ENCODE measurements at regions not wholly inside any gene's neighbourhood (a gene's known extent, or its start where the extent isn't known, plus 50 kb on each side); places are given as distances from the start of the nearest gene placed in this dataset.
A peak's percentile ranks its signal among the peaks of the same experiment; 100 is the strongest.

GRCh38 chr11:134478176-134478575 is 66.1 kb upstream of the B3GAT1 start:
- peak; percentile 62 for DNase-seq (ENCODE audit: low spot score)
- intact Hi-C loops (cut with DNase I), result no loop called here

DNA sequence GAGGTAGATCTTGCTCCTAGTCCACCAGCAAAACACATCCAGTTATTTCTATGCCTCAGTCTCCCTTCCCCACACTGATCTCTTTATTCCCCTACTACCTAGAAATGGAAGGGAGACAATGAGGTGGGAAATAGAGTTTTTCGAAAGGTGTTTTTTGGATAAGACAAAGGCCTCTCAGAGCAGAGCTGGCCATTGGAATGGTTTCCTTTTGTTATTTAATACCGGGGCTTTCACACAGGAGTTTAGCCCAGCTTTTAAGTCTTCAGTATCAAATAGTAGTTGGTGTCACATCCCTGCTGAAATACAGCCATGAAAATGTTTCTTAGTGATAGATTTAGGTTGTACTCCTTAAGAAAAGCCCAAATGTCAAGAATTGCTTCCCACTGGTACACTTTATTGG is 65.4 kb upstream of the B3GAT1 start:
- DNase-seq (ENCODE audit: low spot score), result peak; percentile 6
- intact Hi-C loops (cut with DNase I), result no loop called here

GRCh38 chr11:134476435-134477021 is 64.5 kb upstream of the B3GAT1 start:
- DNase-seq (ENCODE audit: low spot score), result peak; percentile 50
- intact Hi-C loops (cut with DNase I), result no loop called here

GRCh38 chr11:134475951-134476350 is 63.9 kb upstream of the B3GAT1 start:
- intact Hi-C loops (cut with DNase I), result no loop called here
- no peak for DNase-seq (ENCODE audit: low spot score)

GRCh38 chr11:134474942-134475341 is 62.9 kb upstream of the B3GAT1 start:
- intact Hi-C loops (cut with DNase I), result no loop called here
- DNase-seq (ENCODE audit: low spot score), result no peak

GRCh38 chr11:134474070-134474860 is 62.2 kb upstream of the B3GAT1 start:
- intact Hi-C loops (cut with DNase I), result no loop called here
- no peak for DNase-seq (ENCODE audit: low spot score)

GRCh38 chr11:134471716-134472455 is 59.8 kb upstream of the B3GAT1 start:
- intact Hi-C loops (cut with DNase I), result no loop called here
- DNase-seq (ENCODE audit: low spot score), result no peak

DNA sequence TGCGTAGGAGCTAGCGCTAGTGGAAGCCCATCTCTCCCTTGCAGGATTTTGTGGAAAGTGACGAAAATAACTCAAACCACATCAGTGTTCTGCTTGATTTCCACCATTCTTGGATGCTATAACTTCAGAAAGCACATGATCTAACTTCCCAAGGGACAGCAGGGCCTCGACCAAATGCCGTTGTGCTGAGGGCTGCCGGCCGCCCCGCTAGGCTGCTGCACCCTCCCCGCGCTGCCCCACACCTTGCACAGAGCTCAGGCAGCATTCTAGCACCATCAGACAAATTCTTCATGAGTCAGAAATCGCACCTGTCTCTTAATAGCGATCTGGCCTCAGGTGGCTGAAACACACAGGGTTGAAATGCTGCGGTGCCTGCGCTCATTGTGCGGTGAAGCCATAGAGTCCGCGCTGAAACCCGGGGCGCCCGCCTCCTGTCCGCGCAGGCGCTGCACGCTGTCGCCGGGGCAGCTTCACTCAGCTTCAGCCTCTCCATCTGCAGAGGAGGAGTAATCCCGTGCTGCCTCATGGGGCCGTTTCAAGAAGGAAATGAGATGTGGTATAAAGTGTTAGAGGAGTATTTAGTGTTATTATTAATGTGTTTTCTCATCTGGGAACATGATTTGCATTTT is 59.2 kb upstream of the B3GAT1 start:
- DNase-seq (ENCODE audit: low spot score), result no peak
- intact Hi-C loops (cut with DNase I), result no loop called here

GRCh38 chr11:134470238-134470637 is 58.2 kb upstream of the B3GAT1 start:
- intact Hi-C loops (cut with DNase I), result no loop called here

DNA sequence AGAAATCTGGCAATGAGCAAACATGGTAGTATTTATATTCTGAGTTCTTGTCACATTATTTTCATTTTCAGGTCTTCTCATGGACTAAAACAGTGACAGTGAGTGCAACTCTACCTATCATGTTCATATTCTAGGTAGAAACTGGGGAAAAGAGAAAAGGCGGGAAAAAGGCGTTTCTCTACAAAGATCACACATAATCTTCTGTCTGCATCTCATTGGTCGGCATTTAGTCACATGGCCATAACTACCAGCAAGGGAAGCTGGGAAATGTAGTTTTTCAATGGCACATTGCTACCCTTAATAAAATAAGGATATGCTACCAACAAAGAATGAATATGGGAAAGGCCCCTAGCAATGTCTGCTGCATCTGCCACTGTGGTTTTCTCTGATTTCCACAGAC is 57.6 kb upstream of the B3GAT1 start:
- intact Hi-C loops (cut with DNase I), result no loop called here
- DNase-seq (ENCODE audit: low spot score), result no peak

More at GRCh38 chr11:134470238-134470637, 58.2 kb upstream of the B3GAT1 start:
- DNase-seq (ENCODE audit: low spot score), result no peak

DNA sequence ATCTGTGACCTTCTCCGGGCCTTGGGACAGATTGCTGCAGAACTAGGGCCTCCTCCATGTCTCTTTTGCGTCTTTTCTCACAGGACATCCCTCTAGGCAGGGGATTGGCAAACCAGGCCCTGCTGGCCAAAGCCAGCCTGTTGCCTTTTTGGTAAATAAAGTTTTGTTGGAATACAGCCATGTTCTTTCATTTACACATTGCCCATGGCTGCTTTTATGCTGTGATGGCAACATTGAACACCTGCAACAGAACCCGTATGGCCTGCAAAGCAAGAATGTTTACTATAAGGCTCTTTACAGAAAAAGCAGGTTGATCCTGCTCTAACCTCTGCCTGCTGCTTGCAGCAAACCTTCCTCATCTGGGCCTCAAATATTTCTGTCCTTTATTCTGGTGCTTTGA is 56.8 kb upstream of the B3GAT1 start:
- intact Hi-C loops (cut with DNase I), result no loop called here
- no peak for DNase-seq (ENCODE audit: low spot score)

- intact Hi-C loops (cut with DNase I), result no loop called here
- DNase-seq (ENCODE audit: low spot score), result no peak
Measured at GRCh38 chr11:134468081-134468668, 56.1 kb upstream of the B3GAT1 start.

- peak; percentile 35 for DNase-seq (ENCODE audit: low spot score)
- intact Hi-C loops (cut with DNase I), result no loop called here
Measured at GRCh38 chr11:134466610-134467567, 54.8 kb upstream of the B3GAT1 start.

DNA sequence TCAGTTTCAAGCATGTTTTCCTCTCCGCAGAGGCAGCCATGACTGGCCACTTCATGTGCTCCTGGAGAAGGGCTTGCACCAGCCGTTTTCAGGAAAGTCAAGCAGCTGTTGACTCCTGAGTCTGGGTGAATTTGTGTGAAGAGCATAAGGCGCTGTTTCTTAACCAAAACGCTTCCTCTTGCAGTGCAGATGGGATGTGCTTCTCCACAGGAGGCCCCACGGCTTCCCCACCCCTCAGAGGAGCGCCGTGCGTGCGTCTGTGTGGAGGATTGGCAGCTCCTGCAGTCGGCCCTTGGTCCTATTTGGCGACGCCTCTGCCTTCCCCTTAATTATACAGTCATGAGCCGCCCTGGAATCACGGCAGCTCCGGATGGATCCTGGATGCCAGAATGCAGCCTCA is 54.1 kb upstream of the B3GAT1 start:
- intact Hi-C loops (cut with DNase I), result no loop called here
- DNase-seq (ENCODE audit: low spot score), result peak; percentile 10

DNA sequence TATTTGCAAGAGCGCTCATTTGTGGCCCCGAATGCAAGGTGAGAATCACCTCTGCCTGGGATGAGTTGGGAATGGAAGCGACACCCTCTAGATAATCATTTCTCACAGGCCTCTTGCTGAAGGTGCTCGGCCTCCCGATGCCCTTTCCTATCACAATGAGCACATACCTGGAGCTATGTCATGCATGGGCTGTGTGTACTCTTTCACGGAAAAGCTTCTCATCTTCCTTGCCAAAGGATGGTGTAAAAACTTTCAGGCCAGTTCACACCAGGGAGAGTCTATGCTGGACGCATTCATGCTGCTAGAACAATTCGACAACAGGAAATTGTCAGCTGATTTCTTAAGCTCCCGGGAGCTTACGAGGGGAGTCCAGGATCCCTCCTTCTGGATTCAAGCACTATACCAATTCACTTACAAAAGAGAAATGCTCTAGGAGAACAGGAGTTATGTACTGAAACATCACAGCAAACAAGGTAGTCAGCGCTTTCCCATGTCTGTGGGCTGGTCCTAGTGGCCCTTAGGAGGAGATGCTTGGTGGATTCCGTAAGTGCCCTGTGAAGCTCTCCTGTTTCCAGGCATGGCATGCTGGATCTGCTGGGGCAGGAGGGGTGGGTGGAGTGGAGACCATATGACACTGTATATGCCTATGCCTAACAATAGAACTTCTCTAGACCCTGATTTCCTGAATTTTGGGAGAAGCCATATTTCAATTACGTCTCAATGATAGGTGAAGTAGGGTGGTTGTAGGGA is 53.1 kb upstream of the B3GAT1 start:
- intact Hi-C loops (cut with DNase I), result no loop called here
- peak; percentile 29 for DNase-seq (ENCODE audit: low spot score)

DNA sequence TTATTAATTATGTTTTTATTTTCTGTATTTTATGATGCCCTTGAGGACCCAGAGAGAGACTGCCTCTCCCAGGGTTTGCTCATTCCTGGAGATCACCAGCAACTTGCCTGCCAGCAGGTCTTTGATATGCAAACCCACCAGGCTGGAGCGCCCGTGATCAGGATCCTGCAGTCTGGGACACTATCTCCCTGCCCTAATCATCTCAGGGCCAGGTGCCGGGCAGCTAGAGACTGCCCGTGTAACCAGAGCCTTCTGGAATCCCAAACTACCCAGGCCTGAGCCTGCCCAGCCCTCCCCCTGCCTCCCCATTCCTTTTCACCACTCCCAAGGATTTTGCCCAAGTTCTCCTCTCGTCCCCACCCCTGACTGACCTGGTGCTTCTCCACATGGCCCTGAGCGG is 52.2 kb upstream of the B3GAT1 start:
- peak; percentile 63 for DNase-seq (ENCODE audit: low spot score)
- intact Hi-C loops (cut with DNase I), result no loop called here

GRCh38 chr11:134463716-134464115 is 51.7 kb upstream of the B3GAT1 start:
- DNase-seq (ENCODE audit: low spot score), result peak; percentile 1
- intact Hi-C loops (cut with DNase I), result no loop called here

All from cardiac septum (tissue), 1 donor.